LoVo (cell line): ENCODE measurements at regions not wholly inside any gene's neighbourhood (a gene's known extent, or its start where the extent isn't known, plus 50 kb on each side); places are given as distances from the start of the nearest gene placed in this dataset.
"Not testable (repeated sequence)": the region's sequence is repeated elsewhere in the genome, so short reads cannot be mapped to it uniquely, and the experiment has no call there.

Experiments
- DNase-seq: peaks from one replicate; pipeline ENCODE4 v3.0.0-alpha.2; 2016; ENCODE audit warnings: low spot score

DNA sequence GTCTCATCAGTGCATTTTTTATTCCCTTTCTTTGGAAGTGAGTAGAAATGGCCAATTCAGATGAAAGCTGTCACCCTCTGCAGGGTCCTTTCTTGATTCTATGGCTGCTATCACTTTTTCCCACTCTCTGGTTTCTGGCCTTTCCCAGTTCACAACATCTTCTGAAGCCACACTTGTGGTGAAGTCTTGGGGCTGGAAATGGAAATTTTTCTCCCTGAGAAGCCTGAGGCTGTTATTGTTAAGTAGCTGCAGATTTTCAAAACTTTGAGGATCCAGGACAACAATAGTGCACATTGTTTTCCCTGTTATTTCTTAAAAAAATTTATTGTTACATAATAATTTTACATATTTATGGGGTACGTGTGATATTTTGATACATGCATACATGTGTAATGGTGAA is 250.3 kb upstream of the RASGRP1 start:
- DNase-seq = no peak

DNA sequence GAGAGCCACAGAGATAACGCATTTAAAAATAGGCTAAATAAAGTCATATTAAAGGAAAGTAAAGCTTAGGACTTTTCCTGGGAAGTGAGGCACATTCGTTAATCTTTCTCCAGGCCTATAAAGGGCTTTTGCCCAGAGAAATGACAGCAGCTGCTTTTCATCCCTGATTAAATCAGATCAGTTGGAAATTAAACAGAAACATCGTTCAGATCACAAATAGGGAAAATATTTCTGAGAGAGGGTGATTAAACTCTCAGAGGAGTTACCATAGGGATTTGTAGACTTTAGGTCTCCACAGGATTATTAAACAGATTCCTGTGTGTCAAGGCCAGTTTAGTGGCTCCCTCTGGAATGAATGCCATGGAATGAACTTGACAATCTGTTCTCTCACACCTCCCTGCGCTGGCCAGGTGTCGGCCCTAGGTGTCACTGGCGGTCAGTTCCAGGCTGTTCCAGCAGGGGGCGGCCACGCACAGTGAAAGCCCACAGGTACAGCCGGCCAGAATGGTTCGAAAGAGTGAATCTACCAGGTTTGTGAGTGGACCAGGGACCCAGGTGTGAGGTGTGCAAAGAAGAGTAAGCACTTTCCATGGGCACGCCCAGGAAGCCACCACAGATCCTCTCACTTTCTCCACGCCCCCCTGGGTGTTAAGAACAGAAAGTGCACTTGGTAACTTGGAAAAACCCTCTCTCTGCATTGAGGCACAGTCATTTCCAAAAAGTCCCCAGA is 253.0 kb upstream of the RASGRP1 start:
- DNase-seq = peak; percentile 78

DNA sequence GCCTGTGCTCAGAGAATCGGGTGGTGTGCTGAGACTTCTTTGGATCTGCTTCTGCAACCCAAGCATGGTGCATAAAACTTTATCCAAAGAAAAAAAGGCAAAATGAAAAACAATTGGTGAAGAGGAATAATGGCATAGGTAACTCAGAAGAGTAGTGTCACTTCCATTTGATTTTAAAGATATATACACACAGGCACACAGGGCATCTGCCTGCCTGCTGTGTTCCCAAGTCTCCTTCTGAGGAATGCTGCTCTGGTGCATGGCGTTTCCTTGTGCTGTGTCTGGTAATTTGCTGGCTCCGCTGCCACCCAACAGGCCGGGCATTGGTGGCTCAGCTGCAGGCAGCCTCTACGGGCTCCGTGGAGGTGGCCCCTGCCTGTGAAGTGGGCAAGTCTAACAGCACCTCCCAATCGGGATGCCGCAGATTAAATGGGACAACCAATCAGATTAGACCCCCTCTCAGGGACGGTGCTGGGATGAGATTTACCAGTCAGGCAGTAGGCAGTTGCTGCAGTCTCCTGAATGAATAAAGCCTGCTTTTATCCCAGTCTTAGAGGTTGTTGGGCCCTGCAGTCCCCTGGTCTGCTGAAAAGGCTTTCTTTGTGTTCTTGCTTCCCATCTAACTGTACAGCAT is 253.7 kb upstream of the RASGRP1 start:
- DNase-seq = no peak

DNA sequence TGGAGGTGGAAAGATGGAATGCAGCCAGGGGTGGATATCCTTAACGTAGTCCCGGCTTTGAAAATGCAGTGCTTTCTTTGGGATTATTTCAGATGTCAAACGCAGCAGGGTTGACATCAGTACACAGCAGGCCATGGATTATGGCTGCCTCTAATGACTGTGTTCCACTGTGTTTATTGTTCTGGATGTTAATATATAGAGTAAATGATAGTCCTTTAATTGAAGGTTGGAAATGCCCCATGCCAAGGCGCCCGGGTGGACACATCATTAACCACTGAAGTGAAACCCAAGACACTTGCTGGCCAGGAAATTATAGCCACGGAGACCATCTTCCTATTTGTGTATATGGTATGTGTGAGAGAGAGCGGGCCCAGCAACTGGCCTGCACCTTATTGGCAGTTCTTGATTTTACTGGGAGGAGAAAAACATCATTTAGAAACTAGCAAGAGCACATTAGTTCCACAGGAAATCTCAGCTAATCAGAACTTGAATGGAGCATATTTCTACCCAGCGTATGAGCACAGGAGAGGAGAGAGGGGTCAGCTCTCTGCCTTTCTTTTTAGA is 254.9 kb upstream of the RASGRP1 start:
- no peak for DNase-seq

DNA sequence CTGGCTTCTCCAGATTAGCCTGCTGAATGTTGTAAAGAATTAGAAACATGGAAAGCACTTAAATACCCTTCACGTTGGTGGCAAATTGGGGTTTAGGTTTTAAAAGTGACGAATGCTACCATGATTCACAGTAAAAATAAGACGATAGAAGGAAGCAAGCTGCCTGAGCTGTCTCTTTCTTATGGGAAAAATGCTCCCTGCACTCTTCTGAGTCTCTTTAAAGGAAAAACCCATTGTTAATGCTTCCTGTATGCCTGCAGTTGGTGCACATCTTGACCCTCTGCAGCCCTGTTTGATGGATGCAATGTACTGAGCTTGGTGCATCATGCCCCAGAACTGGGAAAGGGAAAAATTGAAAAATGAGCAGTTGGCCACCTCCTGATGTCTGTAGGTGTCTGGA is 258.6 kb upstream of the RASGRP1 start:
- no peak for DNase-seq

DNA sequence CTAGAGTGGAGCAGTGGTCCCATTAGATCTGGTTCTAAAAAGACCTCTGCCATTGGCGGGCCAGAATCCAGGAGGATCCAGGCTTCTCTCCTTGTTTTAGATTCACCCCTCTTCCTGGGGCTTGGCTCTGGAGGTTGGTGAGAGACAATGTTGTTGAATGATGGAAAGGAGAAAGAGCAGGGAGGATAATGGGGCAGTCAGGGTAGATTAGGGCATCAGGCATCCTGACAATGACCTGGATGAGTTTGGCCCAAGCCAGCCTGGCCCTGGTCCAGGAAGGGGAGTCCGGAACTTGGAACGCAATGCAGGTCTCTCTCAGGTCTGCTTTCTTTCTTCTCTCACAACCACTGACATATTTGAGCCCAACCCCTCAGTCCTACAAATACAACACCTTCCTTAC is 260.1 kb upstream of the RASGRP1 start:
- no peak for DNase-seq

DNA sequence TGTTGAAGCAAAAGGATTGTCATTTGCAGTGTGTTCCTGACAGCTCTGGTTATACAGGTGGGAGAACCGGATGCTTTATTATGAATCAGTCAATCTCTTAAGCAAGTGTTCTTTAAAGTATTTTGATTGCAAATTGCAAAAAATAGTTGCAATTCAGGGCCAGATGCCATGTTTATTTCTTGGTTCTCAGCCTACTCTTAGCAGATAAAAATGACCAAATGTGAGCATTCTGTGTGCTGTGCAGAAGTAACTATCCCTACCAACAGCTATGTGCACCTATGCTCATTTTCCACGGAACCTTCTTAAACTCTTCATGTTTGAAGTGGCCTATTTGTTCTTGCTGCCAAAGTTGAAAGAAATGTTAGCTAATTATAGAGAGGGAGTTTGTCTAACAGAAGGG is 262.3 kb upstream of the RASGRP1 start:
- DNase-seq = no peak

DNA sequence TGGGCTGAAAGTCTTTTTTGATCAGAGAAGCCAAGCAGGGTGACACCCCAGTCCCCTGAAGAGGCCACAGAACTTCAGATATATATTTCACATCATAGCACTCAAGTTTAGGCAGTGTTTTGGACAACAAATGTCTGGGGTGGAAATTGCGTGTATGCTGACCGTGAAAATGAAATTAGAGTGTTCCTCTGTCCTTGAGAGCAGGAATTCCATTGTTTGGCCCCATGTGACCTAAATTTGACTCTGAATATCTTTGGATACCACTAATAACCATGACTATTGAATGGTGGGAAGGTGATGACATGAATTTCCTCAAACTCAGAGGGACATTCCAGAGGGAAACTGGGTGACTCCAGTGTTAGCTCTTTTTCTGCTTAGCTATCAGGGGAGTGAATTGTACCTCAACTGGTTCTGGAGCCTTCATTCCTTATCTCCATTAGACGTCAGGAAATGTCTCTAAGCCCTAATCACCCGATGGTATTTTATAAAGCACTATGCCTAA is 263.5 kb upstream of the RASGRP1 start:
- no peak for DNase-seq

DNA sequence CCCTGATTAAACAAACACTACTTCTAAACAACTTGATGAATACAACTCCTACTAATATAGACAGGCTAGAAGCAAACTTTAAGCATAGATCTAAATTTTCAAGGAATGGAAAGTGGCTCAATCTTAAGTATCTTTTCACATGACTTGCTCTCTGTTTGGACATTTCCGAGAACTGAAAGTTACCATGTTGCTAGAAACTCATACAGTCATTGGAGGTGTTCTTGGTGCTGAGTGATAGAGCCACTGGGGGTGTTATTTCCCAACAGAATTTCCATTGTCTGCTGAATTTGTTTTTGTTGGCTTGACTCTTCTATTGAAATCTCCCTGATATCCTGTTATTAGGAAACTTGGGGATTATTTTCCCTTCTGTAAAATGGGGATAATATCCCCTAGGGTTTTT is 264.5 kb upstream of the RASGRP1 start:
- no peak for DNase-seq

DNA sequence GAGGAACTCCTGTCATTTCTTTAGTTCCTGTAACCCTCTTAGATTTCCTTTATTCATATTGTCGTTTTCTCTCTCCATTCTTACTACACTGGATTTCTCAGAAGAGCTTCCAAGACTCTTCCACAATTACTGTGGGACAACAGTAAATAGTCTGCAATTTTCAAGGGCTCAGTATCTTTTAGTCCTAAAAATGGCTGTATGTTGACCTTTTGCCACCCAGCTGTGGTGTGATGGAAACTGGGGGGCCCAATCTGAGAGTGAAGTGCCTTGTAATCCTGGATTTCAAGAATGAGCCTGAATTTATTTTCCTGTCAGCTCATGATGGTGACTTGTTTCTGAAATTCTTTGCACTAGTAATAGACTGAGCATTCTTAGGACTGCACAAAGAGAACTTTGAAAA is 277.6 kb upstream of the RASGRP1 start:
- DNase-seq = no peak

DNA sequence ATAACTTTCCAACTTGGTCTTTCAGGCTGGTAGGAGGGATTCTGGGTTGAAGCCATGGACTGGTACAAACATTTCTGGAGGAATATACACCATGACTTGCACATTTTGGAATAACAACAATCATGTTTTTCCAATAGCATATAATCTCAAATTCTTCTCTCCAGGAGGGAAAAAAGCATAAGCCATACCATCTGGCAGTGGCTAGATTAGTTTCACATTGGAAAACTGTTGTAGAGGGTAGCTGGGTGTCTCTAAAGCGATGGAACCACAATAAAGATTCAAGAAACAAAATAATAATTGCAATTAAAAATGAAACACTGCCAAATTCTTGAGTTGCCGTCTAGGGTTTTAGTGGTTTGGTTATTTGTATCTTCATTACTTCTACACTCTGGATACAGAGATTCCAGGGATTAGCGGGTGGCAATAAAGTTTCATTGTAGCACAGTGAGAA is 278.5 kb upstream of the RASGRP1 start:
- peak; percentile 15 for DNase-seq

DNA sequence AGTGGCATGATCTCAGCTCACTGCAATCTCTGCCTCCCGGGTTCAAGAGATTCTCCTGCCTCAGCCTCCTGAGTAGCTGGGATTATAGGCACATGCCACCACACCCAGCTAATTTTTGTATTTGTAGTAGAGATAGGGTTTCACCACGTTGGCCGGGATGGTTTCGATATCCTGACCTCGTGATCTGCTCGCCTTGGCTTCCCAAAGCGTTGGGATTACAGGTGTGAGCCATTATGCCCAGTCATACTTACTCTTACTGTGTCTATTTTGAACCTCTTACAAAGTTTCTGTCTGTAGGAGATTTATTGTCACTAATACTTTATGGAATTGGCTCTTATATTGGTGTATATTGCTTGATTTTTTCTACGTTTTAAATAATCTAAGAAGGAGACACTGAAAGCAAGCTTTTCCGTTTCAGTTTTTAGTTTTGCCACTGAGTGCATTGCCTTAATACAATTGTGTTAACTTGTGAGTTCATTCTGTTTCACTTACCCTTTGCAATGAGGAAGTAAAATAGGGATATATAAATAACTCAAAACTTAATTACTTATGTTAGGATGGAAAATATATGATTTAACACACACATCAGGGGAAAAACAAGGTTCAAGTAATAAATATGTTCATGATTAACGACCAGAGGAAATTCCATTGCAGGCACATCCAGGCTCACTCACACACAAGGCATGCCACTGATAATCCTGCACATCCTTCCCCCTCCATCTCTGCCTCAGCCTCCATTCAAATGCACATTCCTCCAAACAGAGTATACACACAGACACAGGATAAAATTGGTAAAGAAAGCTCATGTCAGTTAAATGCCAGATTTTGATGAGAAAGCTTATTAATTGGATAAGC is 279.3 kb upstream of the RASGRP1 start:
- DNase-seq = peak; percentile 17

DNA sequence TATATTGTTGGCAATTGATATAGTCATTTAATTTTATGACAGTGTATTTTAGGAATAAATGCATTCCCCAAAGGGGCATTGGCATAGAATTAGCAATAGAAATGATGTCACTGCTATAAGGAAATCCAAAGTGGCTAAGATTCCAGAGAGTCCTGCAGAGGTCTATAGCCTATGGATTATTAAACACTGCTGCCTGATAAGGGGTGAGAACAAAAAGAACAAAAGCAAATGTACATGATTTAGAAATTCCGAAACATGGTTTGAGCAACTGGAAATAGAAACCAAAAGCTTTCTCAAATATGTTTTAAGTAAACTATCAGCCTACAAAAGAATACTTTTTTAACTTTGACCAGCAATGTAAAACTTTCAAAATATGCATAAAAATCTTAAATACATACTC is 280.1 kb upstream of the RASGRP1 start:
- DNase-seq = no peak

DNA sequence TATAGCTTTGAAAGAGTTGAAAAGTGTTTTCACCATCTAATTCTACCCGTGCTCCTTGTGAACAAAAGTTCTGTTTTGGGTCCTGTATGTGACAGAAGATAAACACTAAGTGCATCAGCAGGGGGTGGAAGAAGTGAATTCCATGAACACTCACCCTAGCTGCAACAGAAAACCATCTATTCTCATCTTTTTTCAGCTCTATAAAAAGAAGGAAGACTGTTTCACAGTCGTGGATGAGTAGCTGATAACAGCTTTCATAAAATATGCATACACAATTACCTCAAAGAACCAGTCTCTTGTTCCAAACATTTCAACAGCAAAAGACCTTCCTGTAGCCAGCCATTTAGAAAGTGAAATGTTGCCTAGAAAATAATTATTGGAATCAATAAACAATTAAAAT is 281.7 kb upstream of the RASGRP1 start:
- no peak for DNase-seq

DNA sequence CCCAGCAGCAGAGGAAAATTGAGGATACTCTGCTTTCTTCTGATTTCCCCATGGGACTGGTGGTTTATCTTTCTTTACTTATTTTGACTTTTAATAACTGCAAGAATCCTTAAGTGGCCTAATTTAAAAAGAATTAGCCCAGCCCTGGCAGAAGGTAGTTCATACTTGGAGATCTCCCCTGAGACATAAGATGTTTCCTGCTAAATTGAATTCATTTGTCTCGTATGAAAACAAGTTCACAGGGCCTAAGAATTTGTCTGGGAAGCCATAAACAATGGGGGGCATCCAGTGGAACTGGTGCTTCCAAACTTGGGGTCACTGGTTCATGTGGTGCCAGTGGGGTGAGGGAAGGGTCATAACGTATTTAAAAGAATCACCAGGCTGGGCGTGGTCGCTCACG is 283.1 kb upstream of the RASGRP1 start:
- DNase-seq = no peak

DNA sequence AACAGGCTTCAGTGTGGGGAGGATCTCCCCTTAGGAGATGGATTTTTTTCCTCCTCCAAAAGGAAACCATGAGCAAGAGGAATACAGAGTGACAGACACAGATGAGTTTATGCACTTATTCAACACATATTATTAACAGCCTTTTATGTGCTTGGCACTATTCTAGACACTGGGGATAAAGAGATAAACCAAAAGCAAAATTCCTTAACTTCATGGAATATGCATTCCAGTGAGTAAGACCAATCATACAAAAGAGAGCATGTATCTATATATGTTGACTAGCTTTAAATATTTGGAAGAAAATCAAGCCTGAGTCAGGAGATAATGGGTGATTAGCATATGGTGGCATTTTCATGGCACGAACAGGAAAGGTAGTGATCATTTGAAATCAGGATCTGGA is 284.4 kb upstream of the RASGRP1 start:
- no peak for DNase-seq

DNA sequence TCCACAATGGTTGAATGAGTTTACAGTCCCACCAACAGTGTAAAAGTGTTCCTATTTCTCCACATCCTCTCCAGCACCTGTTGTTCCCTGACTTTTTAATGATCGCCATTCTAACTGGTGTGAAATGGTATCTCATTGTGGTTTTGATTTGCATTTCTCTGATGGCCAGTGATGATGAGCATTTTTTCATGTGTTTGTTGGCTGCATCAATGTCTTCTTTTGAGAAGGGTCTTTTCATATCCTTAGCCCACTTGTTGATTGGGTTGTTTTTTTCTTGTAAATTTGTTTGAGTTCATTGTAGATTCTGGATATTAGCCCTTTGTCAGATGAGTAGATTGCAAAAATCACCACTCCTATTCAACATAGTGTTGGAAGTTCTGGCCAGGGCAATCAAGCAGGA is 287.6 kb upstream of the RASGRP1 start:
- not testable (repeated sequence) for DNase-seq

DNA sequence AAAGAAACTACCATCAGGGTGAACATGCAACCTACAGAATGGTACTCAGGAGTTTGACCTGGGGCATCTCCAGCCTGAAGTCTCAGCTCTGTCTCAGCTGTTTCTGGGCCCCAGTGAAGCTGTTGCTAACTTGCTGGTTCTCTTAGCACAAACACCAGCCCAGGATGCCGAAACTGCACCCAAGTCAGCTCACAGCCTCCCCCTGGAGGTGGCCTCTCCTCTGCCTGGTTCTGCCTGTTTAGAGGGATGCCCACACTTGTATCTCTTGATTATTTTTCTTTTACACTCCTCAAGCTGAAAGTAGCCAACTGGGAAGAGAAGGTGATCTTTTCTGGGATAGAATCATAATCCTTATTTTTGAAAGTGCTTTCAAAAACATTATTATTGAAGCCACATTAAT is 289.0 kb upstream of the RASGRP1 start:
- DNase-seq = peak; percentile 13

DNA sequence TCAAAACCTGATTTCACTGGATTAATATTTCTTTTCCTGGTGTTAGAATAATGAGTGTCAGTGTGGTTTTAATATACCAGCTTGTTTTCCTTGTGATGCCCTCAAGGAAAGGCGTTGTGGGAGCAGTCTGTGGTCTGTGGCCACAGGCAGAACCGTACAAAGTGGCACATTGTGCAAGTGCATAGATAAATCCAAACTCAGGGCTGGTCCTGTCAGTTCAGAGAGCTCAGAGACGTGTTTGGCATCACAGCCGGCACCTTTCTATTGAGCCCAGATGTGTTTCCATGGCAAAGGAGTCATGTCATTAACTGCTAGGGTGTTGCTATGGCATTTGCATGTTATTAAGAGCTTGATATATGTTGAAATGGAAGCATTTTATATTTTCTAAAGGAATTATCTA is 289.9 kb upstream of the RASGRP1 start:
- no peak for DNase-seq

DNA sequence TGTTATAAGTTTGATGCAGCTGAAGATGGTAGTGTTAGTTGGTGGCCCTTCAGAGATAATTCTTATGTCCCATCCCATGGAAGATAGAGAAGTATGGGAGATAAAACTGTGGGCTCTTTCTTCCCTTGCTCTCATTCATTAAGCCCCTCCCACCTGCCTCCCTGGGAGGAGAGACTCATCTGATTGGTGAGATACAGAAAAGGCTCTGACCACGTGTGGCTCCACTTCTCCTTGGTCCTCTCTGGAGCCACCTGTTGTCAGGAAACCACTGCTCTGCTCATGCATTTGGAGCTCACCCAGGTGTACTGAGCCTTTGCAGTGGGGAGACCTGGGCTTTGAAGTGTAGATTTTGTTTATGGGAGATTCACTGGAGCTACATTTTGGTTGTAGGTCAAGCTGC is 293.2 kb upstream of the RASGRP1 start:
- DNase-seq = no peak

DNA sequence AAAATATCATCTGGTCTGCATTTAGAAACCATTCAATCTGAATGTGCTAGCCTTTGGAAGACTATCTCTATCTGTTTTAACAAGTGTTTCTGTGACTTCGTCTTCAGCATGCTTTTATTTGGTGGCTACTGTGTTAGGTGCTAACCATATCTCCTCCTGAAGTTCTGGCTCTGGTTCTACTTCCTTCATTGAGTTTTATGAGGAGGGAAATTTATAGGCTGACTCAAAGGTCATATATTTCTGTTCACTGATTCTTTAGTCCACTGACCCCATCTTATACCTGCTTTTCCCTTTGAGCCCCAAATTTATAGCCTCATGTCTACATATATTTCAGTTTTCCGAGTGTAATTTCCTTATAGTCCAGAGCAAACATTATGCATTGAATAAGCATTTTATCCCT is 295.0 kb upstream of the RASGRP1 start:
- DNase-seq = no peak

DNA sequence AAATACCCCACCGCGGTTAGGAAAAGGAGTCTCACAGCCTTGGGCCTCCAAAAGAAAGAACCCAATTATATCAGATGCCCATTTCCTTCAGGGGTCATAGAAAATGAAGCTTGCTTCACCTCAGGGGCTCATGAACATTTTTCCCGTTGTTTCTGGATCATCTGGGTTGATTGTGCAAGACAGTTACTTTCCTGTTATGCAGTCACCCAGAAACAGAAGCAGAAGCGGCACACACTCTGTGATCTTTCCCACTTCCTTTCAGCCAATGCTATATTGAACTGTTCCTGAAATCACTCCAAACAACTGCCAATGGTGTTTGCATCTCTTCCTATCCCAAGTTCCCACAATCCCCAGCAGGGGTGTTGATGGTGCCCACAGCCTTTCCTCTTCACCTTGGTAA is 295.6 kb upstream of the RASGRP1 start:
- no peak for DNase-seq

DNA sequence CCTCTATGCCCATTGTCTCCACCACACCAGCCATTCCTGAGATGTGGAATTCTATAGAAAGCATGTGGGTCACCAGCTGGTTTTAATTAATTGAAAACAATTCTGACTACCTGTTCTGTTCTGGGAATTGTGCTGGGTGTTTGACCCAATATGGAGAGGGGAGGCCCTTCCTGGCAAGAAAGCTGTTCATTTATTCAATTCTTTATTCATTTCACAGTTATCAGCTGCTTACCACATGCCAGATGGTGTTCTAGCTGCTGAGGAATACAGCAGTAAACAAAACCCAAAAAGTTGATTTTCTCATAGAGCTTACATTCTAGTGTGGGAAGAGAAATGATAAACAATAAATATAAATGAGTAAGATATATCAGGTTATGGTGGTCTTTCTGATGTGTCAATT is 296.1 kb upstream of the RASGRP1 start:
- no peak for DNase-seq
